Muscle layer of colon (tissue), 2 donors: ENCODE measurements at regions not wholly inside any gene's neighbourhood (a gene's known extent, or its start where the extent isn't known, plus 50 kb on each side); places are given as distances from the start of the nearest gene placed in this dataset.
"Not testable (repeated sequence)": the region's sequence is repeated elsewhere in the genome, so short reads cannot be mapped to it uniquely, and the experiment has no call there.

Source experiments
- H3K27ac ChIP-seq: one replicate; pipeline ENCODE4 v1.7.0; 2013; ENCODE audit warnings: low read depth, mild to moderate bottlenecking, low read length, moderate library complexity
- H3K27me3 ChIP-seq, 2 donors: one replicate each; pipeline ENCODE4 v1.7.0; 2013; ENCODE audit warnings: low read length in 2 of 2, mild to moderate bottlenecking in 2 of 2; ENCODE audit not compliant: insufficient read depth in 2 of 2, control insufficient read depth in 1 of 2
- H3K36me3 ChIP-seq: one replicate; pipeline ENCODE4 v1.7.0; 2013; ENCODE audit warnings: mild to moderate bottlenecking, low read length; ENCODE audit not compliant: insufficient read depth
- H3K4me1 ChIP-seq: one replicate; pipeline ENCODE4 v1.7.0; 2013; ENCODE audit warnings: mild to moderate bottlenecking, low read length; ENCODE audit not compliant: insufficient read depth
- H3K4me3 ChIP-seq, 2 donors: one replicate each; pipeline ENCODE4 v1.7.0; 2013; ENCODE audit warnings: low read length in 2 of 2, low read depth in 1 of 2, mild to moderate bottlenecking in 1 of 2, moderate library complexity in 1 of 2
- H3K9ac ChIP-seq: one replicate; pipeline ENCODE4 v1.7.0; 2013; ENCODE audit warnings: low read length
- H3K9me3 ChIP-seq: one replicate; pipeline ENCODE4 v1.7.0; 2013; ENCODE audit warnings: mild to moderate bottlenecking, low read length
- donor health status: abdominal sarcoma.
- donor health status: Adenocarcinoma of cecum.

- Histone ChIP-seq H3K9ac (no peak overlapping the region), H3K9me3 (no peaks in the 10 kb centered on the region), H3K27me3 (no peaks in the 10 kb centered on the region), H3K27ac (no peak overlapping the region), H3K4me1 (no peaks in the 10 kb centered on the region), H3K4me3 (no peak overlapping the region), H3K36me3 (no peaks in the 10 kb centered on the region)
Observed at GRCh38 chr1:19024532-19024931, 68.1 kb upstream of the IFFO2 start.

- no peaks in the 10 kb centered on the region for H3K9me3 ChIP-seq
- H3K27me3 ChIP-seq: no peaks in the 10 kb centered on the region
- no peak overlapping the region for H3K4me3 ChIP-seq
- no peaks in the 10 kb centered on the region for H3K4me1 ChIP-seq
- H3K9ac ChIP-seq: no peak overlapping the region
- H3K36me3 ChIP-seq: no peaks in the 10 kb centered on the region
- no peak overlapping the region for H3K27ac ChIP-seq
Observed at GRCh38 chr1:19023787-19024186, 67.3 kb upstream of the IFFO2 start.

DNA sequence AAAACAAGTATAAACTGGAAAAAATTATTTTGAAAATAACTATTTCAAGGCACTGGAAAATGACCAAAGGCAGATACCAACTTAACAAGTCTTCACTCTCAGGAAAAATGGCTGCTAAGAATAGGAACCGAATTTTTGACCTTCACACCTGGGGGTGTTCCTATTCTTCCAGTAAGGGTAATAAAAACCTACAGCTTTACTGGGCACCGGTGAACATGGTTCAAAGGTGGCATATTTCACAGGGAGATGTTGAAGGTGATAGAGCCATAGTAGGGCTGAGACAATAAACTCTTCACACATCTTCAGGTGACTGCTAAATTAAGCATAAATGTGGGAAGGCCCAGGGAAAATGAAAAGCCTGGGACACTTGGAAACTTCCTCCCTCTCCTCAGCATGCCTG, 65.4 kb upstream of the IFFO2 start:
- H3K27ac ChIP-seq: no peak overlapping the region

DNA sequence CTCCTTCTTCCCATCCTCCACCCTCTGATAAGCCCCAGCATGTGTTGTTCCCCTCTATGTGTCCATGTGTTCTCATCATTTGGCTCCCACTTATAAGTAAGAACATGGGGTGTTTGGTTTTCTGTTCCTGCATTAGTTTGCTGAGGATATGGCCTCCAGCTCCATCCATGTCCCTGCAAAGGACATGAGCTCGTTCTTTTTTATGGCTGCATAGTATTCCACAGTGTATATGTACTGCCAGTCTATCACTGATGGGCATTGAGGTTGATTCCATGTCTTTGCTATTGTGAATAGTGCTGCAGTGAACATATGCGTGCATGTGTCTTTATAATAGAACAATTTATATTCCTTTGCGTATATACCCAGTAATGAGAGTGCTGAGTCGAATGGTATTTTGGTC, 62.8 kb upstream of the IFFO2 start:
- H3K36me3 ChIP-seq, H3K27ac ChIP-seq, H3K9me3 ChIP-seq, H3K4me3 ChIP-seq, H3K27me3 ChIP-seq, H3K4me1 ChIP-seq, H3K9ac ChIP-seq: not testable (repeated sequence)

More for the DNA sequence above, 65.4 kb upstream of the IFFO2 start:
- Histone ChIP-seq H3K27me3 (no peaks in the 10 kb centered on the region), H3K9me3 (no peaks in the 10 kb centered on the region), H3K36me3 (no peaks in the 10 kb centered on the region), H3K9ac (no peak overlapping the region), H3K4me3 (no peak overlapping the region), H3K4me1 (no peaks in the 10 kb centered on the region)

GRCh38 chr1:19015476-19015875, 59.0 kb upstream of the IFFO2 start:
- peaks cover 11% of the 10 kb centered on the region for H3K4me1 ChIP-seq
- H3K9me3 ChIP-seq: no peaks in the 10 kb centered on the region
- H3K36me3 ChIP-seq: no peaks in the 10 kb centered on the region

GRCh38 chr1:19014765-19015164, 58.3 kb upstream of the IFFO2 start:
- H3K27me3 ChIP-seq: no peaks in the 10 kb centered on the region
- no peaks in the 10 kb centered on the region for H3K36me3 ChIP-seq
- no peak overlapping the region for H3K27ac ChIP-seq
- H3K4me3 ChIP-seq: no peak overlapping the region
- no peak overlapping the region for H3K9ac ChIP-seq
- H3K9me3 ChIP-seq: no peaks in the 10 kb centered on the region
- H3K4me1 ChIP-seq: peaks cover 16% of the 10 kb centered on the region

More at GRCh38 chr1:19015476-19015875, 59.0 kb upstream of the IFFO2 start:
- H3K9ac ChIP-seq: no peak overlapping the region
- H3K27ac ChIP-seq: no peak overlapping the region
- H3K27me3 ChIP-seq: no peaks in the 10 kb centered on the region
- H3K4me3 ChIP-seq: no peak overlapping the region

DNA sequence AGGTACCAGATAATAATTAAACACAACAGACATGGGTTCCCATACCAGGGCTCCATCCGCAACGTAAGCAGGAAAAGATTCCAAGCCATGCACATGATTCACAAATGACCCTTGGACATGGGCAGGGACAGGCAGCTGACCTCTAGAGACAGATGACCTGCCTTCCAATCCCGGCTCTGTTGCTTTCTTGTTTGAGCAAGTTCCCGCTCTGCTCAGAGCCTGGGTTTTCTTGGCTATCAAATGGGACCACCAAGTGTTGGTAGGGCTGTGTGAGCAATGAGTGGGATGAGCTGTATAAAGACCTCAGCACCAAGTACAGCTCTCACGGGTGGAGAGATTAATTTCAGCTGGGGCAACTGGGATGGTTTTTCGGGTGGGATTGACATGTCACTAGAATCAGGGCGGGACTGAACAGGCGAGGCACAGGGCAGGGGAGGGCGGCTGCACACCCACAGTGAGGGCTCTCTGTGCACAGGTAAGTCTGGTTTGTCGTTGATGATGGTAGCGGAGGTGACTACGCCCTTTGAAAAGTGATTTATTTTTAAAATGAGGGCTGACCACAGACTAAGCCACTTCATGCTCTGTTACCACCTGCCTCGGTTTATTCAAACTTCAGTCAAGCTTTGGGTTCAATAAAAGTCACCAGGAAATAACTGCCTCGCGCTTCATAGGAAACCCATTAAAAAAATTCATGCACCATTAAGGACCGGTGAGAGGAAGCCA, 57.5 kb upstream of the IFFO2 start:
- no peaks in the 10 kb centered on the region for H3K9me3 ChIP-seq
- no peak overlapping the region for H3K9ac ChIP-seq
- H3K27ac ChIP-seq: no peak overlapping the region
- no peaks in the 10 kb centered on the region for H3K36me3 ChIP-seq
- no peaks in the 10 kb centered on the region for H3K27me3 ChIP-seq
- H3K4me3 ChIP-seq: no peak overlapping the region
- peaks cover 16% of the 10 kb centered on the region for H3K4me1 ChIP-seq

DNA sequence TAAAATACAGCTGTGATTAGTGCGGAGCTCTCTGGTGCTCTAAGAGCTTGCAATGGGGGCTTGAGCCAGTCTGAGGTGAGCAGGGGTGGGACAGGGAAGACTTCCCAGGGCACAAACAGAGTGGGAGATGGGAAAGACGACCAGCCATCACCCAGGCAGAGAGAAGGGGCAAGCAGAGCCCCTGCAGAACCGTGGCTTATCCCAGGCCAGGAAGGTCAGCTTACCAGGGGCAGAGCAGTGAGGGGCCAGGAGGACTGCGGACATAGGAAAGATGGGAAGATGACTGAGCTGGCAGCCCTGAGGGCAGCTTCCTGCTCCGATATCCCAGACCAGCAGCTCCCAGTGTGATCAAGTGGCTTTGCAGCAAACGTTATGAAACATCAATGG, 55.4 kb upstream of the IFFO2 start:
- peak overlapping the region; percentile 59 for H3K27ac ChIP-seq
- peaks cover 16% of the 10 kb centered on the region for H3K4me1 ChIP-seq
- no peak overlapping the region for H3K9ac ChIP-seq
- no peaks in the 10 kb centered on the region for H3K9me3 ChIP-seq
- no peak overlapping the region for H3K4me3 ChIP-seq
- H3K27me3 ChIP-seq: no peaks in the 10 kb centered on the region
- H3K36me3 ChIP-seq: no peaks in the 10 kb centered on the region

DNA sequence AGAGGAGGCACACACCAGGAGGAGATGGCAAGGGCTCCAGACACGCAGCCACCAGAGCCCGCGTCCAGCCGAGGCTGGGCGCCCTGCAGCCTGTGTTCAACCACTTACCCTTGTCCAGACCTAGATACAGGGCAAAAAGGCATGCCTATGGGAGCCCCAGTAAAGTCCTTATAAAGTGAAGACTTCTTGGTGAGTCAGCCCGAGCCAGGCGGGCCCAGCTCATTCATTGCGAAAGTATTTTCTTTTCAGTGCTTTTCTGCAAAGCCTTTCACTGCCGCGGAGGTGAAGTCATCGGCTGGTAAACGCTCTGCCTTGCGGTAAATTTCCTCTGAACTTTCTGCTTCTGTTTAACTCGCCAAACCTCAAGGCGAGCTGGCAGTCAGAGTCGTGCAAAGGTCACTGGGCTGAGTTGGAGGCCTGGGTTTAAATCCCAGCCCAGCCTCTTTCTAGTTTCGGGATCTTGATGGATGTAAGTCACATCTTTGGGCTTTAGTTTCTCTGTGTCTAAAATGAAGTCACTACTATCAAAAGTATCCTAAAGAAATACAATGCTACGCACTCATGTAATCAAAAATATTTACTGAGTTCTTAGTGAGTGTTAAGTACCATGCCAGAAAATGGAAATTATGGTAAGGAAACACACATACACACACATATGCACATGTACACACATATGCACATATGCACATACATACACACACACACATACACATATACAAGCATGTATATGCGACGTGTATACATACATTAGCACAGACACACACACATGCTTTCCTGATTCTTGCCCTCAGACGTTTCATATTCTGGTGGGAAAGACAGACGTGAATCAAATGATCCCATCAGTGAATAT, 54.7 kb upstream of the IFFO2 start:
- H3K4me1 ChIP-seq: peaks cover 16% of the 10 kb centered on the region
- H3K4me3 ChIP-seq: peak overlapping the region; percentile 12 to 16
- no peaks in the 10 kb centered on the region for H3K36me3 ChIP-seq
- no peaks in the 10 kb centered on the region for H3K9me3 ChIP-seq
- no peak overlapping the region for H3K9ac ChIP-seq
- H3K27me3 ChIP-seq: no peaks in the 10 kb centered on the region
- H3K27ac ChIP-seq: peak overlapping the region; percentile 77

DNA sequence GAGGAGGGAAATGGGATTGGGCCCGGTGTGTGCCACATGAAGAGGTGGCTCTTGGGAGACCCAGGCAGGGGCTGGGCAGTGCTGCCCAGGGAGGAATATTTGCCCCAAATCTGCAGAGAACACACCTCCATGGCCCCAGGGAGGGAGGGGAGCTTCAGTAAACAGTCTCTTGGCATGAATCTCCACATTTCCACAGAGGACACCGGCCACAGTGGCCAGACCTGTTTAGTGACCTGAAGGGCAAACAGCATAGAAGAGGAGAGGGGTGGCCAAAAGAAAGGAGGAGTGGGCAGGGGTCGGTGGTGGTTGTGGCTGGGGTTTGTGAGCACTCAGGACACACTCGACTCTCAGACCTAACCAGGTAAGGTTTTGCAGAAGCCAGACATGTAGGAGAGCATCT, 54.0 kb upstream of the IFFO2 start:
- H3K27ac ChIP-seq: peak overlapping the region; percentile 77
- H3K27me3 ChIP-seq: no peaks in the 10 kb centered on the region
- no peak overlapping the region for H3K9ac ChIP-seq
- H3K4me1 ChIP-seq: peaks cover 16% of the 10 kb centered on the region
- H3K4me3 ChIP-seq: peak overlapping the region in 1 of 2 donors; percentile 16
- H3K36me3 ChIP-seq: no peaks in the 10 kb centered on the region
- H3K9me3 ChIP-seq: no peaks in the 10 kb centered on the region

GRCh38 chr1:19009882-19010321, 53.4 kb upstream of the IFFO2 start:
- Histone ChIP-seq H3K27ac (peak overlapping the region; percentile 77), H3K4me1 (peaks cover 16% of the 10 kb centered on the region), H3K9me3 (no peaks in the 10 kb centered on the region), H3K27me3 (no peaks in the 10 kb centered on the region), H3K4me3 (no peak overlapping the region), H3K36me3 (no peaks in the 10 kb centered on the region), H3K9ac (no peak overlapping the region)
